Neutrophil (primary cell): ENCODE measurements at regions not wholly inside any gene's neighbourhood (a gene's known extent, or its start where the extent isn't known, plus 50 kb on each side); places are given as distances from the start of the nearest gene placed in this dataset.
"Not testable (repeated sequence)": the region's sequence is repeated elsewhere in the genome, so short reads cannot be mapped to it uniquely, and the experiment has no call there.

Experiments
- H3K27ac ChIP-seq: fragments of 200-600 bp; sonication (generic); 2 replicates; pipeline ENCODE4 v1.5.1; 2016; ENCODE audit warnings: mild to moderate bottlenecking, moderate library complexity
- H3K27me3 ChIP-seq: fragments of 200-600 bp; sonication (generic); 2 replicates; pipeline ENCODE4 v1.6.0; 2016; ENCODE audit warnings: mild to moderate bottlenecking
- H3K36me3 ChIP-seq: fragments of 200-600 bp; sonication (generic); 2 replicates; pipeline ENCODE4 v1.5.1; 2017
- H3K4me1 ChIP-seq, 2 experiments: fragments of 200-600 bp in 1 of 2; sonication (generic) in 1 of 2; 1 replicate in 1 of 2; 2 replicates in 1 of 2; pipeline versions ENCODE4 v1.5.1 to v1.6.1; 2013 to 2016; ENCODE audit warnings: low read depth in 1 of 2, low read length in 1 of 2, mild to moderate bottlenecking in 1 of 2, moderate library complexity in 1 of 2; ENCODE audit not compliant: control insufficient read depth in 1 of 2, insufficient read depth in 1 of 2
- H3K4me3 ChIP-seq, 2 experiments: fragments of 200-600 bp in 1 of 2; sonication (generic) in 1 of 2; 1 replicate in 1 of 2; 2 replicates in 1 of 2; pipeline ENCODE4 v1.5.1; 2013 to 2016; ENCODE audit warnings: low read depth in 1 of 2, low read length in 1 of 2, mild to moderate bottlenecking in 1 of 2, moderate library complexity in 1 of 2
- H3K9me3 ChIP-seq: fragments of 200-600 bp; sonication (generic); 2 replicates; pipeline ENCODE4 v1.5.1; 2016

DNA sequence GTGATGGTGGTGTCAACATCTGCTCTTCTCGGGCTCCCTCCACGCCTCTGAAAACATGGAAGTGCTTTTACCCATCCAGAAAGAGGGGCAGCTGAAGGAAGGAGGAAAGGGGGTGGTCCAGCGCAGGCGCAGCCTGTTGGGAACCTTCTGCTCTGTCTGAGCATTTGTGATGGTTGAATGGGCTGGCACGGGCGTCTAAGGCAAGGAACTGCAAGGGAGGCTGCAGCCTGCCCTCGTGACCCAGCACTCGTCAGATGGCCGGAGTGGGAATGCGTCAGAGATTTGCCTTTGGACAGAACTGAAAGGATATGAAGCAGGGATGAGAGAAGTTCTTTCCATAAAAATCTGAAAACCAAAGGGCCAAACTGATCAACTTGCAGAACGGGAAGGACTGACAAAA lies 62.3 kb upstream of the PLGLB2 start:
- not testable (repeated sequence) for H3K4me1 ChIP-seq, H3K27ac ChIP-seq, H3K27me3 ChIP-seq, H3K9me3 ChIP-seq, H3K36me3 ChIP-seq, H3K4me3 ChIP-seq

- H3K4me3 ChIP-seq, H3K9me3 ChIP-seq, H3K27me3 ChIP-seq, H3K36me3 ChIP-seq, H3K27ac ChIP-seq, H3K4me1 ChIP-seq: not testable (repeated sequence)
These were observed 60.9 kb upstream of the PLGLB2 start for GRCh38 chr2:87686873-87687549.

DNA sequence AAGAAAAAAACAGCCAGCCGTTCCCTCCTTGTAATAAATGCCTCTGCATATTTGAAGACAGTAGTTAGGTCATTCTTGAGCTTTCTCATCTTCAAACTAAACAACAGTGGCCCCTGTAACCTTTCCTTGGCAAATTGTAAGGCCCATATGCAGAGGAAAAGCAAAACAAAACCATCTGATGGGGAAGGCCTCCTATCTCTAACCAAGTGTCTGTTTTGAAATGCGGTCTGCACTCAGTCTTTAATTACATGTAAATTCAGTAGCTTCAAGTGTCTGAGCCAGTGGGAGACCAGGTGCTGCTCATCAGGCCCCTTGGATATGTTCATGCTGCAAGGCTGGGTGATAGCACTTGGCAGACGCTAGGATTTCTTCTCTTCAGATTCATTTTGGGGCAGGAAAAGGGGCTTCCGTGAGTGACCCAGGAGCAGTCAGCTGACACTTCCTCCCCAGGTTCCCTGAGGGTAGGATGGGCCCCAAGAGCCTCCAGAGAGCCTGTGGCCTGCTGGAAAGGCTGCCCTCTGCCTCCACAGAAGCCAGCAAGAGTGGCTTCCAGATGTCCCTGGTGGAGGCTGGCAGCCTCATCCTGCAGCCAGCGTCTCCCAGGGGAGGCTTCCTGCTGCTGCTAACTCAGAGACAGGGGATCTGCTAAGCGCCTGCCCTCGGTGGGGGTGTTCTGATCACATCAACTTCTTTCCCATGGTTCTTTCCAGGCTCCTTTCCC lies 60.2 kb upstream of the PLGLB2 start:
- H3K4me1 ChIP-seq, H3K9me3 ChIP-seq, H3K4me3 ChIP-seq, H3K27me3 ChIP-seq, H3K36me3 ChIP-seq, H3K27ac ChIP-seq: not testable (repeated sequence)

- H3K27me3 ChIP-seq, H3K27ac ChIP-seq, H3K36me3 ChIP-seq, H3K4me1 ChIP-seq, H3K9me3 ChIP-seq, H3K4me3 ChIP-seq: not testable (repeated sequence)
These were observed 55.8 kb upstream of the PLGLB2 start for GRCh38 chr2:87691899-87692592.

GRCh38 chr2:87692914-87693313 lies 55.0 kb upstream of the PLGLB2 start:
- H3K4me3 ChIP-seq, H3K27ac ChIP-seq, H3K36me3 ChIP-seq, H3K9me3 ChIP-seq, H3K27me3 ChIP-seq, H3K4me1 ChIP-seq: not testable (repeated sequence)

DNA sequence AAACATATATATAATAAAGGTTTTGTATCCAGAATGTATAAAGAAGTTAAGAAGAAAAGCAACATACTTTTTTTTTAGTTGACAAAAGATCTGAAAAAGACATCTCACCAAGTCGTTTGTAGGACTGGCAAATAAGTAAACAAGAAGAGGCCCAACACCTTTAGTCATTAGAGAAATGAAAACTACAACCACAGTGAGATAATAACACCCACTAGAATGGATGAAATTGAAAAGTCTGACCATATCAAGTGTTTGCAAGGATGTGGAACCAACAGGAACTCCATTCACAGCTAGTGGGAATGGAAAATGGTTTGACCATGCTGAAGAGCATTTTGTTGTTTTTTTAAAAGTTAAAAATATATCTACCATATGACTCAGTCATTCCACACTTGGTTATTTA lies 54.0 kb upstream of the PLGLB2 start:
- H3K9me3 ChIP-seq, H3K36me3 ChIP-seq, H3K27ac ChIP-seq, H3K4me1 ChIP-seq, H3K4me3 ChIP-seq, H3K27me3 ChIP-seq: not testable (repeated sequence)

DNA sequence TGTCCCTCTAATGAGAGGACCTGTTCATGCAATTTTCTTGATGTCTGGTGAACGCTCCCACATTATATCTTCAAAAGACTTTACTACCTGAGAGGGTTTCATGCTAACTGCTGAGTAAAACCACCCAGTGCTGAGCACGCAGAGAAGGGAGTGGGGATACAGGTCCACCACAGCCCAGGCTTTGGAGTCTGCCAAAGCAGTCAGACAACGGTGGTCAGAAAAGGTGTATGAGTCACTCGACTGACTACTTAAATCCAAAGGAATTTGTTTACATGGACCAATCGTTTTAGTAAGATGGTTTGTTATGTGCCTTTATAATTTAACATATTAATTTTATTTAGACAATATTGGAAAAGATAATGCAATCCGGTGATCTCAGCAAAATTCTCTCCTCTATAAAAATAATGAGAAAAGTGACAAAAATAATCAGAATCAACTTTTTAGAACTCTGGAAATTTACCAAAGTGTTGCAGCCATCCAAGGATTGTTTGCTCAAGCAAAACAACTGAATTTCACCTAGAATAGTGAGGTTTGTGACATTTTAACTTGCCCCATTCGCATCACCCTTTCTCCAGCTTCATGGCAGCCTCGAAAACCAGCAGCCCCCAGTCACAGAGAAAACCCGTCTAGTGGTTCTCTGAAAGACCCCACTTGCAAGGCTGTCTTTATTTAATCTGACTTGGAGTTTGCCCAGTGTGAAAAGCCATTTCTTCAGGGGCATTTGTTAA lies 52.1 kb upstream of the PLGLB2 start:
- not testable (repeated sequence) for H3K9me3 ChIP-seq, H3K4me1 ChIP-seq, H3K27me3 ChIP-seq, H3K4me3 ChIP-seq, H3K27ac ChIP-seq, H3K36me3 ChIP-seq
